NCI-H82 treated with DMSO at 0.1 percent for 48 hours (cell line): ENCODE measurements at regions not wholly inside any gene's neighbourhood (a gene's known extent, or its start where the extent isn't known, plus 50 kb on each side); places are given as distances from the start of the nearest gene placed in this dataset.
A peak's percentile ranks its signal among the peaks of the same experiment; 100 is the strongest.

Experiments
- DNase-seq: peaks from one replicate; lab custom pipeline; 2025; ENCODE audit not compliant: unreplicated experiment; lab: John Stamatoyannopoulos, UW

GRCh38 chr5:35324679-35325078 is 94.4 kb upstream of the PRLR start:
- DNase-seq, result no peak

DNA sequence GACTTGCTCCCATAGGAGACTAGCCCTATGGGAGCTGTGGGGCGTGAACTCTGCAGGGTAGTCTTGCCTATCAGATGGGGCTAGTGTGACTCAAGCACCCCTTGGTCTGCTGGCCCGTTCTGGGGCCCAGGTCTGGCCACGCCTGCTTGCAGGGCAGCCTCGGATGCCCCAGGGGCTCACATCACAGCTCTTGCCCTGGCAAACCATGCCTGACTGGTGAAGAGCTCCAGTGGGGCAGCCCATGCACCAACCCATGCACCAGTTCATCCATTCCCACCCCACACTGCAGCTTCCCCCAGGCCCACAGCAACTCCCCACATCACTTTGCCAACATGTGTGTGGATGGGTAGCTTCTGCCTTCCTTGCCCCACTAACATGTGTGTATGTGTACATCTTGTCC is 93.9 kb upstream of the PRLR start:
- no peak for DNase-seq

GRCh38 chr5:35320029-35320428 is 89.7 kb upstream of the PRLR start:
- DNase-seq, result no peak

GRCh38 chr5:35319333-35320002 is 89.2 kb upstream of the PRLR start:
- DNase-seq, result no peak

DNA sequence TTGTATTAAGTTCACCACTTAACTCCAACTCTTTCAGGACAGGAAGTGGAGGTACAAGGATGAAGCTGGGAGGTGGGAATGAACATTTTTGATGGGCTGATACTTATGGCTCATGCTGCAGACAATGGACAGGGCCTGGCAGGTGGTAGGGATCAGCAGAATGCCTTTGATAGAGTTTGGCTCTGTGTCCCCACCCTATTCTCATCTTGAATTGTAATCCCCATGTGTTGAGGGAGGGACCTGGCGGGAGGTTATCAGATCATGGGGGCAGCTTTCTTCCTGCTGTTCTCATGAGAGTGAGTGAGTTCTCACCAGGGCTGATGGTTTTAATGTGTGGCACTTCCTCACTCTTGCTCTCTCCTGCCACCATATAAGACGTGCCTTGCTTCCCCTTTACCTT is 87.3 kb upstream of the PRLR start:
- no peak for DNase-seq

- DNase-seq, result no peak
Observed at GRCh38 chr5:35316611-35317274, 86.5 kb upstream of the PRLR start.

DNA sequence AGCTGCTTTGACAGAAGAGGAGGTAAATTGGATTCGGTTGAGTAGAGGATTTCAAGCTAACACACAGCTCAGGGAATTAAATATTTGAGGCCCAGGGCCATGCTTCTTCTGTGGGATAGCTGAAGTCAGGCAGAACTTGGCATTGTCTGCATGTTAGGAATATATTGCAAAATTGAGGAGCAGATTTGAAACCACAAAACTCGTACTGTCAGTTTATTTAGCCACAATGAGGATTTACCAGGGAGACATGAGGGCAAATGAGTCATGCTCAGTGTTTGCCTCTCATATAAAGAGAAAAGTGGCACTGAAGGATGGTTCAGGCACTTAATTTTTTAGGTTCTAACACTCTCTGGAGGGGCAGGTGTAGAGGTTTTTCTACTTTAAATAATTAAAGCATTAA is 83.0 kb upstream of the PRLR start:
- DNase-seq, result peak; percentile 13

DNA sequence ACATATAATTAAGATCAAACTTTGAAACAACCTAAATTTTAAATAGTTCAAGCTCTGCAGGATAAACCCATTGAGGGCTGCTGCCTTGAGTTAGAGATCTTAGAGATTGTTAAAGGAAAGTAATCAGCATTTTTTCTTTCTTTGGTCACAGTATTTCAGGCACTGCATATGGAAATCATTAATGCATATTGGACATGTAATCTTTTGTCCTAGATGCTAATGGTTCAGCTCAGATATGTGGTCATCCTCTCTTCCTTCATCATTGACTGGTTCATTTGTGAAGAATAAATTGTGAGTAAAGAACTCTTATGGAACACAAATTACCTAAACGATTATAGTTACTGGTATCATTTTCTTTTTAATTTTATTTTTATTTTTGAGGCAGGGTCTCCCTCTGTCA is 82.0 kb upstream of the PRLR start:
- no peak for DNase-seq

DNA sequence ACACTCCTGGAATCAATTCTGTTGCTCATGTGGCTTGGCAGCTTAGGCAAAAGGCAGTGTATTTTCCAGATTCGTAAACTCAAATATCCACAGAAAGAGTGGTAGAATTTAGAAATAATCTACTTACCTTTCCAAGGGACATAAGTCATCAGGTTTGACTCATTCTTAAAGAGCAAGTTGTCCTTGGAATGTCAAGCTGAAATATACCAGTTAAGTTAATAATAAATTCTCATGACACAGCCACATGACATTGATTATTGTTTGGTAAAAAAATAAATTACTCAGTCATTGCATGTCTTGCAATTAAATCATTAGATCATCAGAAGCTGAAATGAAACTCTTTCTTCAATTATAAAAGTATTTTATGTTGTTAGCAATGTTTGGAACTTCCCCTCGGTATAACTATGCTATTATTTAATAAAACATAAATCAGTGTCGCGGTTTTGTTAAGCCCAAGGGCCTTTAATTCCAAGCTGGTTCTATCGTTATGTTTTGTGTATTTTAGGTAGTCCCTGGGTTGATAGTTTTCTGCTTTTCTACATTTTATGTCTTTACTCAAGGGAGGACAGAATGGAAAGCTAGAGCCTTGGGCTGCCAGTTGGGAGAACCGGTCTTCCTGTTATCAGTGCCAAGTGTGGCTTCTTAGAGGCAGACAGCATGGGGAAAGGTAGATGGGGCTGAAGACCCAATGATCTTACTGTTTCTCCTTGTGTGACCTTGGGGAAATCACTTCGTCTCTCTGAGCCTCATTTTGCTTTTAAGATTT is 79.3 kb upstream of the PRLR start:
- no peak for DNase-seq

- DNase-seq, result no peak
Observed at GRCh38 chr5:35308421-35308820, 78.1 kb upstream of the PRLR start.

GRCh38 chr5:35306716-35307365 is 76.6 kb upstream of the PRLR start:
- DNase-seq, result no peak

GRCh38 chr5:35305336-35306020 is 75.2 kb upstream of the PRLR start:
- DNase-seq, result no peak

- no peak for DNase-seq
Observed at GRCh38 chr5:35304291-35304690, 74.0 kb upstream of the PRLR start.

DNA sequence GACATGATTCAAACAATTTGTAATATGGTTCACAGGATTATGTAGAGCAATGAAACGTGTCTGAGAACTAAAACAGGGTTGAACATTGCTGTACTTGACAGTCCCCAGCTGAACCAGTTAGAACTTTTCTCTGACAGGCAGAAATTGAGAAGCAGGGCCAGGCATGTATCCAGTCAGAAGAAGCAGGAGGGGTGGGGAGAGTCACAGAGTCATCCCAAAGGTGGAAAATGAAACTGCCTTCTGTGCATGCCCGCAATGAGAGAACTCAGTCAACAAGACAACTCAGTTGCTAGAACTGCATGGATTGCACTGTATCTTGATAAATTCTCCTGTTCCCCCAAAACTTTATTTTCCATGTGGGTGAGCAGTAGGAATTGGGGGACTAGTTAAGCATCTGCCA is 72.9 kb upstream of the PRLR start:
- DNase-seq, result no peak

DNA sequence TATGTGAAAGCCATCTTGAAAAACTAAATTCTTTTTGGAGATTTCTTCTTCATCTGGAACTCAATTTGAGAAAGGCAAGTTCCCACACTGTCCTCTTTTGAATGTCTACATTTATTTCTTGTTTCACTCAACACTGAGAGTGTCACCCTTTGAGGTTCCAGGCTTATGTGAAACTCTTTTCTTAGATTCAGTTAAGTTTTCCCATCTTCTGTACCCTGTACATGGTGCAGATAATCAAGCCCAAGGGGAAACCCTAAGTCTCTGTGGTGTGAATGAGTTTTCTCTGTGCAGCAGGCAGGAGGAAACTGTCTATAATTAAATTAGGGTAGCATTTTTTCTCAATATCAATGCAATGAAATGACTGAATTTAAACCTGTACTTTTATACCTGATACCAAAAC is 72.3 kb upstream of the PRLR start:
- DNase-seq, result no peak

- no peak for DNase-seq
Observed at GRCh38 chr5:35297755-35298154, 67.5 kb upstream of the PRLR start.

DNA sequence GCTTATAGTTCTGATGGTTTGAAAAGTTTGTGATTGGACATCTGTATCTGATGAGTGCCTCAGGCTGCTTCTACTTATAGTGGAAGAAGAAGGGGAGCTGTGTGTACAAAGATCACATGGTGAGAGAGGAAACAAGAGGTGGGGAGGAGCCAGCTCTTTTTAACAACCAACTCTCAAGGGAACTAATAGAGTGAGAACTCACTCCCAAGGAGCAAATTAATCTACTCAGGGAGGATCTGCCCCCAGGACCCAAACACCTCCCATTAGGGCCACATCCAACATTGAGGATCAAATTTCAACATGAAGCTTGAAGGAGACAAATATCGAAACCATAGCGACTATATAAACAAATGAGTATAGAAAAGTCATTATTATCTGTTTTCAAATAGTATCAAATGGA is 64.7 kb upstream of the PRLR start:
- no peak for DNase-seq

GRCh38 chr5:35294017-35294416 is 63.7 kb upstream of the PRLR start:
- no peak for DNase-seq

GRCh38 chr5:35285435-35285834 is 55.1 kb upstream of the PRLR start:
- DNase-seq, result no peak

- DNase-seq, result no peak
Observed at GRCh38 chr5:35285011-35285410, 54.7 kb upstream of the PRLR start.

- no peak for DNase-seq
Observed at GRCh38 chr5:35284364-35284763, 54.1 kb upstream of the PRLR start.
